Colonic mucosa (tissue), 4 donors: ENCODE measurements at regions not wholly inside any gene's neighbourhood (a gene's known extent, or its start where the extent isn't known, plus 50 kb on each side); places are given as distances from the start of the nearest gene placed in this dataset.
A peak's percentile ranks its signal among the peaks of the same experiment; 100 is the strongest.

Experiments used
- DNase-seq: peaks from one replicate; pipeline ENCODE4 v3.0.0-alpha.2; 2020
- H3K27ac ChIP-seq: fragments of 200-600 bp; one replicate; pipeline ENCODE4 v1.8.0; 2021
- H3K27me3 ChIP-seq: fragments of 200-600 bp; one replicate; pipeline ENCODE4 v1.8.0; 2021
- H3K36me3 ChIP-seq: fragments of 200-600 bp; one replicate; pipeline ENCODE4 v1.8.0; 2021
- H3K4me1 ChIP-seq: fragments of 200-600 bp; one replicate; pipeline ENCODE4 v1.8.0; 2021; ENCODE audit warnings: mild to moderate bottlenecking
- H3K4me3 ChIP-seq: fragments of 200-600 bp; one replicate; pipeline ENCODE4 v1.8.0; 2021
- H3K9ac ChIP-seq, 2 donors: one replicate each; pipeline ENCODE4 v1.7.0; 2013; ENCODE audit warnings: control low read depth in 2 of 2, low read depth in 2 of 2, low read length in 2 of 2
- H3K9me3 ChIP-seq: fragments of 200-600 bp; one replicate; pipeline ENCODE4 v1.8.0; 2021
- intact Hi-C: fragments of 100-400 bp; cut with DNase I; formaldehyde crosslinking; loops from one replicate; pipeline ENCODE4 v1.14.1; 2022
- TF ChIP-seq, protein P1 (sequence below): fragments of 200-600 bp; IDR thresholded peaks from one replicate; pipeline ENCODE4 v1.8.0; 2022; ENCODE audit warnings: antibody characterized with exemption, mild to moderate bottlenecking
- donor health status: healthy.
- donor health status: DM: no; HTN: no; CAD: no.
- donor health status: DM: no; HTN: no; CAD: no.

DNA sequence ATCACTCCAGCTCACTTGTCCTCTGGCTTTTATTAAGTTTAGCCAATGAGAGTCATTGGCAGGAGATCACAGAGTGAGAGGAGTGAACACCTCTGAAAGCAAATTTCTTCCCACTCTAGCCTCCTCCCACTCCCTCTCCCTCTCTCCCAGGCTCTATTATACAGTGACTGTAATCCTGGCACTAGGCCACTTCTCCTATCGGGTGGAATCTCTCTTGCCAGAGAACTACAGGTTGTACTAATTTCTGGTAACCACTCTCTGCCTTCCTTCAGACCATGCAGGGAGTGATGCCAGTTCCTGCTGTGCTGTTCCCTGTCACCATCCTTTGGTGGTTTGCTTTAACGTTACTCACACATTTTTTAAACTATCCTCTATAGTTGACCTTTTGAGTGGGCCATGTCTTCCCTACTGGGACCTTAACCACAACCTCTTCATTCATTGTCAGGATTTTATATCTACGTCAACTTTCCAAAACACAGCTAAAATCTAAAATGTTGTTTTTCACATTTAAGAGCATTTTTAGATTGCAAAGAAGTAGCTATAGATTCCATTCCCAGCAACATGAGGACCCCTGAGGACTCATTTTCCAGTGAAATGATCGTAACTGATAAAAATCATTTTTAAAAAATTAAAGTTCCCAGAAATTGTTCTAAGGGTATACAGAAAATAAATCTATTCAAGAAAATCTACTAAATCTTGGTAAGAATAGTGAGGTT is 217.1 kb downstream of the MREG start:
- no peak overlapping the region for H3K9ac ChIP-seq
- H3K4me1 ChIP-seq: no peaks in the 10 kb centered on the region
- intact Hi-C loops: no loop called here
- no peaks in the 10 kb centered on the region for H3K9me3 ChIP-seq
- H3K27me3 ChIP-seq: no peaks in the 10 kb centered on the region
- TF ChIP-seq, protein P1, sequence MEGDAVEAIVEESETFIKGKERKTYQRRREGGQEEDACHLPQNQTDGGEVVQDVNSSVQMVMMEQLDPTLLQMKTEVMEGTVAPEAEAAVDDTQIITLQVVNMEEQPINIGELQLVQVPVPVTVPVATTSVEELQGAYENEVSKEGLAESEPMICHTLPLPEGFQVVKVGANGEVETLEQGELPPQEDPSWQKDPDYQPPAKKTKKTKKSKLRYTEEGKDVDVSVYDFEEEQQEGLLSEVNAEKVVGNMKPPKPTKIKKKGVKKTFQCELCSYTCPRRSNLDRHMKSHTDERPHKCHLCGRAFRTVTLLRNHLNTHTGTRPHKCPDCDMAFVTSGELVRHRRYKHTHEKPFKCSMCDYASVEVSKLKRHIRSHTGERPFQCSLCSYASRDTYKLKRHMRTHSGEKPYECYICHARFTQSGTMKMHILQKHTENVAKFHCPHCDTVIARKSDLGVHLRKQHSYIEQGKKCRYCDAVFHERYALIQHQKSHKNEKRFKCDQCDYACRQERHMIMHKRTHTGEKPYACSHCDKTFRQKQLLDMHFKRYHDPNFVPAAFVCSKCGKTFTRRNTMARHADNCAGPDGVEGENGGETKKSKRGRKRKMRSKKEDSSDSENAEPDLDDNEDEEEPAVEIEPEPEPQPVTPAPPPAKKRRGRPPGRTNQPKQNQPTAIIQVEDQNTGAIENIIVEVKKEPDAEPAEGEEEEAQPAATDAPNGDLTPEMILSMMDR: no peak
- no peaks in the 10 kb centered on the region for H3K36me3 ChIP-seq
- H3K4me3 ChIP-seq: no peak overlapping the region
- no peak overlapping the region for H3K27ac ChIP-seq
- peak; percentile 40 for DNase-seq

DNA sequence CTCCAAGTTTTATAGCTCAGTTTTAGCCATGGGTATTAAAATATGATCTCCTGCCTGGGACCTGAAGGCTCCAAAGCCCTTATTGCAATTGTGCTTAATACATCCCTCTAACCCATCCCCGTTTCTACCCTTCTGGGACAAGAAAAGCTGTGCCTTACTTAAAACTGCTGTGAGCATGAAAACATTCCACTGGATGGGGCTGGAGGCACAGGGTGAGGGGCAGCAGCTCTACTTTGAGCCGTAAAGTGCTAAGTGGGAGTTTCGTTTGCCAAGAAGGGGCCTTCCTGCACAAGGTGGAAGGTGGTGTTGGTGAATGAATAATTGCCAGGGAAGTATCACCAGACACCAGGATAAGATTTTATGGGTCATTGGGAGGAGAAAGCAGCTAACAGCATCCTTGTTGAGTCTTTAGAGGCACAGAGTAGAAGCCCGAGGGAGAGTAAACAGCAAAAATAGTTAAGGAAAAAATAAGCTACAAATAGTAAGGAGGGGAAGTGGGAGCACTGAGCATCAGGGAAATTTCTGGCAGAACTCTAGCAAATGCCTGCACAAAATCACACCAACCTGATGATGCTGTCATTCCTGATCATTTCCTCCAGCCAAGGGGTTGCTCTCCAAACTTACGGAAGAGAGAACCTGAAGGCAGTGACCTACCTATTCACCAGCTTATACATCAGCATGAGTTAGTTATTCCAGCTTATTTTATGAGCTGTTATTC is 218.4 kb downstream of the MREG start:
- no peaks in the 10 kb centered on the region for H3K27me3 ChIP-seq
- TF ChIP-seq, protein P1: no peak
- H3K4me3 ChIP-seq: no peak overlapping the region
- H3K4me1 ChIP-seq: no peaks in the 10 kb centered on the region
- H3K27ac ChIP-seq: no peak overlapping the region
- H3K9me3 ChIP-seq: no peaks in the 10 kb centered on the region
- intact Hi-C loops: no loop called here
- H3K36me3 ChIP-seq: no peaks in the 10 kb centered on the region
- H3K9ac ChIP-seq: no peak overlapping the region
- no peak for DNase-seq

GRCh38 chr2:215793747-215794595 is 219.4 kb downstream of the MREG start:
- no peak overlapping the region for H3K27ac ChIP-seq
- no peaks in the 10 kb centered on the region for H3K9me3 ChIP-seq
- TF ChIP-seq, protein P1: no peak
- H3K4me1 ChIP-seq: no peaks in the 10 kb centered on the region
- peak; percentile 44 for DNase-seq
- intact Hi-C loops: no loop called here
- no peak overlapping the region for H3K4me3 ChIP-seq
- H3K9ac ChIP-seq: no peak overlapping the region
- no peaks in the 10 kb centered on the region for H3K36me3 ChIP-seq
- no peaks in the 10 kb centered on the region for H3K27me3 ChIP-seq

DNA sequence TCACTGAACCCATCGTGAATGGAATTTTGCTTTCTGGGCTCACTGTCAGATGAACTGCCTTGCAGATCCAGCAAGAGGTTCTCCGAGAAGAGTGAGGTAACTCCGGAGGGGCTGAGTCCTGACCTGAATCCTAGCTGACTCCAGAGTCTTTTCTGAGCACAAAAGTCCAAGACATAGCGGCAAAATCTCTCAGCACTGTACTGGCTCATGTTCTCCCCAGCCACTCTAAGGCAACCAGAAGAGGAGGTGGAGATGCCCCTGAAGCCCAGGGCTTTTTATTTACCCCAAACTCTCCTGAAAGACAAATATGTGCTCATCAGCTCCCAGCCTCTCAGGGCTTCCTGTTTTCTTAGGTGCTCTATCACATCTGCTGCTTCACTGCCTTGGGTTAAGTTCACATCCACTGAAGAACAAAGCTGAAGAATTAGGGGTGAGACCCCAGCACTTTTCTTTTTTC is 221.8 kb downstream of the MREG start:
- H3K4me3 ChIP-seq: no peak overlapping the region
- H3K4me1 ChIP-seq: no peaks in the 10 kb centered on the region
- H3K27ac ChIP-seq: no peak overlapping the region
- H3K9ac ChIP-seq: no peak overlapping the region
- TF ChIP-seq, protein P1: no peak
- no peaks in the 10 kb centered on the region for H3K36me3 ChIP-seq
- H3K9me3 ChIP-seq: no peaks in the 10 kb centered on the region
- H3K27me3 ChIP-seq: no peaks in the 10 kb centered on the region
- intact Hi-C loops: no loop called here
- DNase-seq: no peak
